Uterus (tissue), 3 donors: ENCODE measurements at regions not wholly inside any gene's neighbourhood (a gene's known extent, or its start where the extent isn't known, plus 50 kb on each side); places are given as distances from the start of the nearest gene placed in this dataset.
"Not testable (repeated sequence)": the region's sequence is repeated elsewhere in the genome, so short reads cannot be mapped to it uniquely, and the experiment has no call there.

Experiments
- DNase-seq, 2 donors: peaks; one replicate each; pipeline ENCODE4 v3.0.0-alpha.2; 2019 to 2020
- H3K27ac ChIP-seq, 2 donors: fragments of 200-600 bp; sonication (generic); 1 replicate in 1 of 2; 2 replicates in 1 of 2; pipeline ENCODE4 v1.5.1; 2016 to 2018
- H3K27me3 ChIP-seq, 2 donors: fragments of 200-600 bp; sonication (generic); one replicate each; pipeline ENCODE4 v1.5.1; 2018 to 2019; ENCODE audit warnings: control low read depth in 1 of 2
- H3K36me3 ChIP-seq, 2 donors: fragments of 200-600 bp; sonication (generic); one replicate each; pipeline ENCODE4 v1.5.1; 2019; ENCODE audit warnings: control low read depth in 1 of 2
- H3K4me1 ChIP-seq, 2 donors: fragments of 200-600 bp; sonication (generic); one replicate each; pipeline ENCODE4 v1.5.1; 2018 to 2019; ENCODE audit warnings: control low read depth in 1 of 2
- H3K4me3 ChIP-seq, 2 donors: fragments of 200-600 bp; sonication (generic); 1 replicate in 1 of 2; 2 replicates in 1 of 2; pipeline ENCODE4 v1.5.1; 2018 to 2019; ENCODE audit warnings: mild to moderate bottlenecking in 1 of 2
- H3K9me3 ChIP-seq, 2 donors: fragments of 200-600 bp; sonication (generic); one replicate each; pipeline ENCODE4 v1.5.1; 2019; ENCODE audit warnings: control low read depth in 1 of 2
- CTCF ChIP-seq, 4 experiments: fragments of 200-600 bp in 2 of 4; fragments of 450-650 bp in 2 of 4; sonication (generic) in 2 of 4; IDR thresholded peaks; one replicate each; pipeline ENCODE4 v1.5.1; 2016 to 2019; ENCODE audit warnings: antibody characterized with exemption in 4 of 4, mild to moderate bottlenecking in 2 of 4, moderate library complexity in 1 of 4
- POLR2A ChIP-seq, 2 donors: fragments of 450-650 bp; IDR thresholded peaks; one replicate each; pipeline ENCODE4 v1.6.1; 2016; ENCODE audit warnings: antibody characterized with exemption in 2 of 2, mild to moderate bottlenecking in 1 of 2, moderate library complexity in 1 of 2
- intact Hi-C: fragments of 100-400 bp; cut with DNase I; formaldehyde crosslinking; loops from one replicate; pipeline ENCODE4 v1.15.1; 2023; ENCODE audit warnings: low total_unique reads
- donor health status: DM: yes; HTN: yes; CAD: no.

- Histone ChIP-seq H3K36me3 (no peaks in the 10 kb centered on the region), H3K4me1 (no peaks in the 10 kb centered on the region), H3K27ac (no peak overlapping the region), H3K4me3 (no peak overlapping the region), H3K9me3 (no peaks in the 10 kb centered on the region), H3K27me3 (no peaks in the 10 kb centered on the region)
- no peak for TF ChIP-seq CTCF (IDR thresholded peaks at IDR 0.05)
- no peak for TF ChIP-seq POLR2A (IDR thresholded peaks at IDR 0.05)
- intact Hi-C loops = no loop called here
- DNase-seq = no peak
Observed at GRCh38 chr18:43341014-43341413, 63.7 kb upstream of the SYT4 start.

GRCh38 chr18:43350176-43350575 lies 72.9 kb upstream of the SYT4 start:
- no peak for TF ChIP-seq CTCF (IDR thresholded peaks at IDR 0.05)
- TF ChIP-seq POLR2A (IDR thresholded peaks at IDR 0.05) = no peak
- H3K4me3 ChIP-seq = no peak overlapping the region
- H3K27ac ChIP-seq = no peak overlapping the region
- DNase-seq = no peak
- H3K36me3 ChIP-seq = no peaks in the 10 kb centered on the region
- intact Hi-C loops = no loop called here
- no peaks in the 10 kb centered on the region for H3K27me3 ChIP-seq
- no peaks in the 10 kb centered on the region for H3K4me1 ChIP-seq
- H3K9me3 ChIP-seq = no peaks in the 10 kb centered on the region

GRCh38 chr18:43364535-43364934 lies 87.2 kb upstream of the SYT4 start:
- intact Hi-C loops = no loop called here
- no peaks in the 10 kb centered on the region for H3K9me3 ChIP-seq
- TF ChIP-seq CTCF (IDR thresholded peaks at IDR 0.05) = no peak
- H3K36me3 ChIP-seq = no peaks in the 10 kb centered on the region
- no peaks in the 10 kb centered on the region for H3K27me3 ChIP-seq
- H3K27ac ChIP-seq = no peak overlapping the region
- no peak for DNase-seq
- H3K4me3 ChIP-seq = no peak overlapping the region
- no peaks in the 10 kb centered on the region for H3K4me1 ChIP-seq

- Histone ChIP-seq H3K4me3 (no peak overlapping the region), H3K4me1 (no peaks in the 10 kb centered on the region), H3K27ac (no peak overlapping the region), H3K9me3 (no peaks in the 10 kb centered on the region), H3K27me3 (no peaks in the 10 kb centered on the region), H3K36me3 (no peaks in the 10 kb centered on the region)
- intact Hi-C loops = no loop called here
- TF ChIP-seq CTCF (IDR thresholded peaks at IDR 0.05) = no peak
- TF ChIP-seq POLR2A (IDR thresholded peaks at IDR 0.05) = no peak
- no peak for DNase-seq
Observed at GRCh38 chr18:43367895-43368294, 90.6 kb upstream of the SYT4 start.

GRCh38 chr18:43369311-43369710 lies 92.0 kb upstream of the SYT4 start:
- intact Hi-C loops, H3K27ac ChIP-seq, H3K36me3 ChIP-seq, H3K4me3 ChIP-seq, H3K4me1 ChIP-seq, DNase-seq, H3K27me3 ChIP-seq, H3K9me3 ChIP-seq: not testable (repeated sequence)

- no peaks in the 10 kb centered on the region for H3K9me3 ChIP-seq
Observed at GRCh38 chr18:43372773-43373172, 95.5 kb upstream of the SYT4 start.

More at GRCh38 chr18:43372773-43373172, 95.5 kb upstream of the SYT4 start:
- no peak for TF ChIP-seq POLR2A (IDR thresholded peaks at IDR 0.05)
- no peak for TF ChIP-seq CTCF (IDR thresholded peaks at IDR 0.05)
- H3K27me3 ChIP-seq = no peaks in the 10 kb centered on the region
- no peaks in the 10 kb centered on the region for H3K4me1 ChIP-seq
- no peak for DNase-seq
- no peak overlapping the region for H3K27ac ChIP-seq
- no peak overlapping the region for H3K4me3 ChIP-seq
- no peaks in the 10 kb centered on the region for H3K36me3 ChIP-seq
- intact Hi-C loops = no loop called here
